ENCODE measurements at regions not wholly inside any gene's neighbourhood (a gene's known extent, or its start where the extent isn't known, plus 50 kb on each side); places are given as distances from the start of the nearest gene placed in this dataset.

- no peak for TF ChIP-seq CTCF (conservative IDR thresholded peaks at IDR 0.05; ENCODE audit: low read depth, low read length)
- TF ChIP-seq RAD21 (IDR thresholded peaks at IDR 0.05; ENCODE audit: low read length), result no peak
- no peak for TF ChIP-seq POLR2A (IDR thresholded peaks at IDR 0.05; ENCODE audit: low read depth, low read length)
- TF ChIP-seq CHD1 (IDR thresholded peaks at IDR 0.05; ENCODE audit: low read depth, low read length), result no peak
- TF ChIP-seq USF2 (IDR thresholded peaks at IDR 0.05; ENCODE audit: low read depth, low read length), result no peak
- TF ChIP-seq RCOR1 (IDR thresholded peaks at IDR 0.05; ENCODE audit: insufficient replicate concordance, low read length), result no peak
- no peak for TF ChIP-seq CEBPB (IDR thresholded peaks at IDR 0.05; ENCODE audit: low read depth, low read length)
- TF ChIP-seq FOS (IDR thresholded peaks at IDR 0.05; ENCODE audit: low read depth, low read length), result no peak
- TF ChIP-seq MAZ (IDR thresholded peaks at IDR 0.05; ENCODE audit: borderline replicate concordance, low read depth, low read length), result no peak
- no peak for TF ChIP-seq BHLHE40 (IDR thresholded peaks at IDR 0.05; ENCODE audit: low read depth, low read length)
- TF ChIP-seq RFX5 (IDR thresholded peaks at IDR 0.05; ENCODE audit: low read depth, low read length), result no peak
Measured at GRCh38 chr5:106376522-106376921, 1294.2 kb downstream of the EFNA5 start.

Data from IMR-90 (cell line).